Chondrocyte (in vitro differentiated cells): ENCODE measurements at regions not wholly inside any gene's neighbourhood (a gene's known extent, or its start where the extent isn't known, plus 50 kb on each side); places are given as distances from the start of the nearest gene placed in this dataset.

Source experiments
- DNase-seq: peaks from one replicate; pipeline ENCODE4 v3.0.0; 2021; ENCODE audit warnings: mixed read lengths, low spot score
- H3K27ac Mint-ChIP-seq: one replicate; pipeline ENCODE4 v1.8.0; 2021; ENCODE audit warnings: mild to moderate bottlenecking, moderate library complexity, mixed read lengths; ENCODE audit not compliant: unreplicated experiment
- H3K27me3 Mint-ChIP-seq: 2 replicates; pipeline ENCODE4 v1.8.0; 2021; ENCODE audit warnings: low read depth, mixed read lengths
- H3K36me3 Mint-ChIP-seq: 2 replicates; pipeline ENCODE4 v1.8.0; 2021; ENCODE audit warnings: low read depth, mixed read lengths
- H3K4me1 Mint-ChIP-seq: 2 replicates; pipeline ENCODE4 v1.8.0; 2021; ENCODE audit warnings: low read depth, mild to moderate bottlenecking, mixed read lengths
- H3K4me3 Mint-ChIP-seq: one replicate; pipeline ENCODE4 v1.8.0; 2021; ENCODE audit warnings: mild to moderate bottlenecking, moderate library complexity, mixed read lengths; ENCODE audit not compliant: unreplicated experiment
- H3K9me3 Mint-ChIP-seq: 2 replicates; pipeline ENCODE4 v1.8.0; 2021; ENCODE audit warnings: low read depth, mixed read lengths
- TF ChIP-seq, protein P1 (sequence below): fragments of 200-600 bp; sonication (generic); IDR thresholded peaks from 2 replicates; pipeline ENCODE4 v1.5.0; 2021; ENCODE audit warnings: antibody characterized with exemption, mild to moderate bottlenecking, moderate library complexity

DNA sequence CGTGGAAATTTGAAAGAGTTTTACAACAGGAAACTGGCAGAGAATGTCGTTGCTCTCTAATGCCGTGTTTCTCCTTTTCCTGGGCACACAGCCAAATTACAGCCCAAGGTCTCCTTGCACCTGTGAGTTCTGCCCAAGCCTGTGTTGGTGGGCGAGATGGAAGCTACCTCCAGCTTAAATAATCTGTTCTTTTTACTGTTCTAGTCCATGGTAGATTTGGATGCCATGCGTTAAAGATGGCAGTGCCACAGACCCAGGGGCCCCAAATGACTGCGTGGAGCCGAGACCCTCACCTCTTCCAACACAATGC, 92.6 kb upstream of the IRX4 start:
- Mint-ChIP-seq H3K36me3 (no peaks in the 10 kb centered on the region), H3K9me3 (peaks cover 8% of the 10 kb centered on the region), H3K27ac (no peak overlapping the region), H3K27me3 (peaks cover 18% of the 10 kb centered on the region), H3K4me1 (no peaks in the 10 kb centered on the region), H3K4me3 (no peak overlapping the region)
- TF ChIP-seq, protein P1, sequence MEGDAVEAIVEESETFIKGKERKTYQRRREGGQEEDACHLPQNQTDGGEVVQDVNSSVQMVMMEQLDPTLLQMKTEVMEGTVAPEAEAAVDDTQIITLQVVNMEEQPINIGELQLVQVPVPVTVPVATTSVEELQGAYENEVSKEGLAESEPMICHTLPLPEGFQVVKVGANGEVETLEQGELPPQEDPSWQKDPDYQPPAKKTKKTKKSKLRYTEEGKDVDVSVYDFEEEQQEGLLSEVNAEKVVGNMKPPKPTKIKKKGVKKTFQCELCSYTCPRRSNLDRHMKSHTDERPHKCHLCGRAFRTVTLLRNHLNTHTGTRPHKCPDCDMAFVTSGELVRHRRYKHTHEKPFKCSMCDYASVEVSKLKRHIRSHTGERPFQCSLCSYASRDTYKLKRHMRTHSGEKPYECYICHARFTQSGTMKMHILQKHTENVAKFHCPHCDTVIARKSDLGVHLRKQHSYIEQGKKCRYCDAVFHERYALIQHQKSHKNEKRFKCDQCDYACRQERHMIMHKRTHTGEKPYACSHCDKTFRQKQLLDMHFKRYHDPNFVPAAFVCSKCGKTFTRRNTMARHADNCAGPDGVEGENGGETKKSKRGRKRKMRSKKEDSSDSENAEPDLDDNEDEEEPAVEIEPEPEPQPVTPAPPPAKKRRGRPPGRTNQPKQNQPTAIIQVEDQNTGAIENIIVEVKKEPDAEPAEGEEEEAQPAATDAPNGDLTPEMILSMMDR: no peak
- DNase-seq: no peak

DNA sequence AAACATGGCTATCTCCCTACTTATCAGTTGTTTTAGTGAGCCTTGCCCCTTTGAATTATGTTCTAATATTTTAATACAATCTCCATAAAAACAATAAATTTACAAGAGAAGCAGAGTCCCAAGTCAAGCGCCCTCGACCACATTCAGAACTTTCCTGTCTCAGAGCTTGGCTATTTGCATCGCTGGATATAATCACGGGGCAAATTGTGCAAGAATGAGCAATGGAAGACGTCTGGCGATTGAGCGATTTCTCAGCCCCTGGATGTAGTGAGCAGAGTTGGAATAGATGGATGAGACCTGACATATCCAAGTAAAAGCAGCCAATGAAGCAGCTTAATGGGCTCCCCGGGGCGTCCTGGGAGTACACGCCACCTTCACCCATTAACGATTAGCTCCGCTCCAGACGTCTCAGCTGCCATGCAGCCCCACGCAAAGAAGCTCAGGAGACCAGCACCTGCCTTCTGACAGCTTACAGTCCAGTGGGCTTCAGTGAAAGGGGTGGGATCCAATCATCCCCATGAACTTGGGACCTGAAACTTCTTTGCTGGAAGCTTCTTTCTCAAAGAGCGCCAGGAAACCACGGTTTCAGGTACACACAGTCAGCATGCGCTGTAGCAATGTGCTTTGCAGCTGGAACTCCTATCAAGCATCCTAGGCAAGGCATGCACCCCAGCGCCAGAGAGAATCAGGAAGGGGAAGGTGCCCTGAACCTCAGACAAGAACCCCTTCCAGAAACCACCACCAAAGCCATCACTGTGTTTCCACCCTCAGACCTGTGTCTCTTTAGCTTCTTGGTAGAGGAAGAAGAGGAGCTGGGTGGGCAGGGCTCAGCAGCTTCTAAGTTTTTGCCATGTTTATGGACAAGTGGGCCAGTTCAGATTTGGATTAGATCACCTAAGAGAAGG, 92.0 kb upstream of the IRX4 start:
- Mint-ChIP-seq H3K4me3 (no peak overlapping the region), H3K36me3 (no peaks in the 10 kb centered on the region), H3K27ac (no peak overlapping the region), H3K4me1 (no peaks in the 10 kb centered on the region), H3K9me3 (peaks cover 8% of the 10 kb centered on the region), H3K27me3 (peaks cover 18% of the 10 kb centered on the region)
- DNase-seq: no peak
- TF ChIP-seq, protein P1: no peak

DNA sequence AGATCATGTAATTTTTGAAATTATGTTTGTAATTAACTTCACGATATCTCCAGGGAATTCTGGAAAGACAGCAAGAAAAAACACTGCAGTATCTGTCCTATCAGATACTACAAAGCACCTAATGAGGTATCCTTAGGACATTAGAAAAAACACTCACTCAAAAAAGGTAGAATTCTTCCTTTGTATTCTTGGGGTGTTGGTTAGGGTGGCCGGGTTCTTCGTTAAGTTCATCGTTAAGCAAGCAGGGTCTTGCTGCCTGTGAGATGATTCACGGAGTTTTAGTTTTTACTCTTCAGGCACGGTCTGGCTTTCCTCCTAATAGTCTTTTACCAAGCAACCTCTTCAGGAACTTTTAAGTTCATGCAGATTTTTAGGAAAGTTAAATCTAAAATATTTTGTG, 91.4 kb upstream of the IRX4 start:
- TF ChIP-seq, protein P1: no peak
- no peak overlapping the region for H3K4me3 Mint-ChIP-seq
- no peak overlapping the region for H3K27ac Mint-ChIP-seq
- peaks cover 8% of the 10 kb centered on the region for H3K9me3 Mint-ChIP-seq
- no peak for DNase-seq
- no peaks in the 10 kb centered on the region for H3K4me1 Mint-ChIP-seq
- peaks cover 18% of the 10 kb centered on the region for H3K27me3 Mint-ChIP-seq
- no peaks in the 10 kb centered on the region for H3K36me3 Mint-ChIP-seq

DNA sequence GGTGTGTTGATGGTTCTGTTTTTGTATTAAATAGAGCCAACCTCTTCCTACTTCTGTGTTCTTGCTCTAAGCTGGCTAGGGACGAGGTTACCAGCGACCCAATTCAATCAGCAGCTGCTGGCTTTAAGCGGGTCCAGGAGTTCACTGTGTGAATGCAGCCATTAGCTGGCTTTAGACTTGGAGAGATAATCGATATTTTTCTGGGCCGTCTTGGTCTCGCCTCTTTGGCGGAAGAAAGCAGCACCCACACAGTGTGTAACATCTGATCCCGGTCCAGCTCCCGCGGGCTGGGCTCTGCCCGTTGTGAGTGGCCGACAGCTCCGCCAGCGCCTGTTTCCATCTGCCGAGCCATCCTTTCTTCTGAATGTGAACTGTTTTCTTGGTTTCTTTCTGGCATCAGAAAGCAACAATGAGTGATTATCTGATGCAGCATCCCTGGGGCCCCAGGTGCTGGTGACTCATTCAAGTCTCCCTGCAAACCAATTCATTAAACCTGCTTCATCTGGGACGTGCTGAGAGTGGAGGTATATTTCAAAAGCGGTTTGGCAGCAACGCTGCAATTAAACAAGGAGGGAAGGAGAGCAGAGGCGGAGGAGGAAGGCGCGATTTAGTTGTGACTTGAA, 90.8 kb upstream of the IRX4 start:
- DNase-seq: no peak
- no peaks in the 10 kb centered on the region for H3K36me3 Mint-ChIP-seq
- TF ChIP-seq, protein P1: no peak
- H3K9me3 Mint-ChIP-seq: peaks cover 8% of the 10 kb centered on the region
- no peak overlapping the region for H3K4me3 Mint-ChIP-seq
- no peaks in the 10 kb centered on the region for H3K4me1 Mint-ChIP-seq
- H3K27ac Mint-ChIP-seq: no peak overlapping the region
- peaks cover 17% of the 10 kb centered on the region for H3K27me3 Mint-ChIP-seq

DNA sequence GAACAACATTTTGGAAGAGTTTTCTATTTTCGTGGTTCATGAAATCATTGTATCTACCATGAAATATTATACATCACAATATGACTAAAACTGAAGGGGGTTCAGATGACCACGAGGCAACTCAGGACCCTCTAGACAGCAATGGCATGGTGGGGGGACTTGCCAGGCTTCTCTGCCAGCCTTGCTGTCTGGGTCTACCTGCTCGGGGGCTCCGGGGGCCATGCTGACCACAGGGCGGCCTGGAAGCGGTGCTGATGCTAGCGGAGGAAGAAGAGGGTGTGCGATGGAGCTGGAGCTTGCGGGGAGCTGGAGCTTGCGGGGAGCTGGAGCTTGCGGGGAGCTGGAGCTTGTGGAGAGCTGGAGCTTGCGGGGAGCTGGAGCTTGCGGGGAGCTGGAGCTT, 89.2 kb upstream of the IRX4 start:
- Mint-ChIP-seq H3K36me3 (no peaks in the 10 kb centered on the region), H3K27ac (no peak overlapping the region)
- DNase-seq: no peak

More for the DNA sequence above, 89.2 kb upstream of the IRX4 start:
- H3K27me3 Mint-ChIP-seq: peaks cover 17% of the 10 kb centered on the region
- no peak overlapping the region for H3K4me3 Mint-ChIP-seq
- no peaks in the 10 kb centered on the region for H3K4me1 Mint-ChIP-seq
- H3K9me3 Mint-ChIP-seq: no peaks in the 10 kb centered on the region
- TF ChIP-seq, protein P1: no peak
